ENCODE measurements at regions not wholly inside any gene's neighbourhood (a gene's known extent, or its start where the extent isn't known, plus 50 kb on each side); places are given as distances from the start of the nearest gene placed in this dataset.

GRCh38 chrX:13208281-13208935 is 111.4 kb downstream of the ATXN3L start:
- ATAC-seq (ENCODE audit: low read depth) (no peak), DNase-seq (no peak)
- ChIA-PET POLR2A (interaction anchor here (0.9 kb wide), 1 partner anchor 12 kb away, joined by 3 read pairs; no protein-coding TSS in a partner anchor), CTCF (interaction anchor here (1.0 kb wide), 1 partner anchor 262 kb away, joined by 3 read pairs; no protein-coding TSS in a partner anchor)
- H3K27me3 Mint-ChIP-seq, result no peaks in the 10 kb centered on the region
- Histone ChIP-seq H2AFZ (ENCODE audit: insufficient read depth, low read depth, low read length, poor library complexity, severe bottlenecking) (no peak overlapping the region), H3K36me3 (replicated peaks in 1 of 2; ENCODE audit: control extremely low read depth in 1 of 2, control insufficient read depth in 1 of 2, extremely low read depth in 1 of 2, insufficient read depth in 2 of 2, low read length in 1 of 2) (no peaks in the 10 kb centered on the region), H3K9me3 (ENCODE audit: control extremely low read depth in 1 of 3, control insufficient read depth in 2 of 3, insufficient read depth in 1 of 3, low read length in 2 of 3) (no peaks in the 10 kb centered on the region), H3K4me3 (ENCODE audit: control extremely low read depth in 1 of 5, extremely low read depth in 1 of 5, insufficient read depth in 1 of 5, low read depth in 2 of 5, low read length in 4 of 5) (no peak overlapping the region), H3K79me2 (ENCODE audit: control insufficient read depth, insufficient read depth, low read length) (no peaks in the 10 kb centered on the region), H3K4me2 (replicated peaks; ENCODE audit: low read depth, low read length, poor library complexity, severe bottlenecking) (no peak overlapping the region), H4K20me1 (ENCODE audit: control insufficient read depth, insufficient read depth, low read length, poor library complexity, severe bottlenecking) (no peaks in the 10 kb centered on the region), H3K27me3 (replicated peaks in 1 of 4; ENCODE audit: control extremely low read depth in 1 of 4, control insufficient read depth in 3 of 4, insufficient read depth in 4 of 4, low read length in 3 of 4) (no peaks in the 10 kb centered on the region), H3K4me1 (ENCODE audit: control insufficient read depth in 2 of 2, insufficient read depth in 2 of 2, low read length in 2 of 2) (no peaks in the 10 kb centered on the region), H3K27ac (ENCODE audit: low read length in 2 of 2) (no peak overlapping the region), H3K9ac (ENCODE audit: low read length) (no peak overlapping the region)
- no peak overlapping the region for H3K27ac Mint-ChIP-seq
- H3K4me3 Mint-ChIP-seq, result no peak overlapping the region
- WGBS (ENCODE audit: insufficient coverage), result no CpG with 5 or more reads among the region's 3 CpGs
- intact Hi-C loops (cut with micrococcal nuclease), result no loop called here
- H3K4me1 Mint-ChIP-seq, result no peaks in the 10 kb centered on the region
- no peaks in the 10 kb centered on the region for H3K9me3 Mint-ChIP-seq (ENCODE audit: insufficient read depth)
- TF ChIP-seq EZH2 (IDR thresholded peaks at IDR 0.05; ENCODE audit: borderline replicate concordance, insufficient read depth, low read depth, low read length, poor library complexity, severe bottlenecking), result no peak

DNA sequence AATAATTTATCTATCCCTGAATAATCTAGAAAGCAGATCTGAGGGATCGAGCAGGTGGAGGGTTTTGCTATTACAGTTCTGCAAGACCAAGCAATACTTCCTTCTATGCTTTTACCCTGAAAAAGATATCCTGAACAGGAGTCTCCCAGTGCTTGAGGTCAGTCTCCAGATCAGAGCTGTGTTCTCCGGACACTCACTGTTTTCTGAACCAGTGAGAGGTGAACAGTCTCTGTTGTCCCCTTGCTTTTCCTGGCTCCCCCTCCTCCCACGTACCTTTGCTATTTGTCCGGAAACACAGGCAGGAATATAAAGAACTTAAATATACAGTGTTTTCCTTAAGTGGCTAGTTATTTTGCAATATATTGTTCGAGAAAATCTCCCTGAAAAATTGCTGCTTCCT is 116.6 kb downstream of the ATXN3L start:
- CTCF ChIA-PET, result no interaction called here
- no peak overlapping the region for H3K27ac Mint-ChIP-seq
- Histone ChIP-seq H3K27me3 (replicated peaks in 1 of 4; ENCODE audit: control extremely low read depth in 1 of 4, control insufficient read depth in 3 of 4, insufficient read depth in 4 of 4, low read length in 3 of 4) (no peaks in the 10 kb centered on the region), H3K27ac (ENCODE audit: low read length in 2 of 2) (no peak overlapping the region), H3K4me1 (ENCODE audit: control insufficient read depth in 2 of 2, insufficient read depth in 2 of 2, low read length in 2 of 2) (no peaks in the 10 kb centered on the region), H3K36me3 (replicated peaks in 1 of 2; ENCODE audit: control extremely low read depth in 1 of 2, control insufficient read depth in 1 of 2, extremely low read depth in 1 of 2, insufficient read depth in 2 of 2, low read length in 1 of 2) (no peaks in the 10 kb centered on the region), H3K9me3 (ENCODE audit: control extremely low read depth in 1 of 3, control insufficient read depth in 2 of 3, insufficient read depth in 1 of 3, low read length in 2 of 3) (no peaks in the 10 kb centered on the region), H4K20me1 (ENCODE audit: control insufficient read depth, insufficient read depth, low read length, poor library complexity, severe bottlenecking) (no peaks in the 10 kb centered on the region), H3K4me3 (ENCODE audit: control extremely low read depth in 1 of 5, extremely low read depth in 1 of 5, insufficient read depth in 1 of 5, low read depth in 2 of 5, low read length in 4 of 5) (no peak overlapping the region), H3K9ac (ENCODE audit: low read length) (no peak overlapping the region), H3K4me2 (replicated peaks; ENCODE audit: low read depth, low read length, poor library complexity, severe bottlenecking) (no peak overlapping the region), H3K79me2 (ENCODE audit: control insufficient read depth, insufficient read depth, low read length) (no peaks in the 10 kb centered on the region), H2AFZ (ENCODE audit: insufficient read depth, low read depth, low read length, poor library complexity, severe bottlenecking) (no peak overlapping the region)
- H3K27me3 Mint-ChIP-seq, result no peaks in the 10 kb centered on the region
- no peaks in the 10 kb centered on the region for H3K4me1 Mint-ChIP-seq
- intact Hi-C loops (cut with micrococcal nuclease), result no loop called here
- TF ChIP-seq EZH2 (IDR thresholded peaks at IDR 0.05; ENCODE audit: borderline replicate concordance, insufficient read depth, low read depth, low read length, poor library complexity, severe bottlenecking), result no peak
- no peaks in the 10 kb centered on the region for H3K9me3 Mint-ChIP-seq (ENCODE audit: insufficient read depth)
- ATAC-seq (ENCODE audit: low read depth), result no peak
- no peak overlapping the region for H3K4me3 Mint-ChIP-seq
- DNase-seq, result no peak
- POLR2A ChIA-PET, result no interaction called here
- no CpG with 5 or more reads among the region's 5 CpGs for WGBS (ENCODE audit: insufficient coverage)

Measured in B cell (primary cell).